ENCODE measurements at regions not wholly inside any gene's neighbourhood (a gene's known extent, or its start where the extent isn't known, plus 50 kb on each side); places are given as distances from the start of the nearest gene placed in this dataset.

DNA sequence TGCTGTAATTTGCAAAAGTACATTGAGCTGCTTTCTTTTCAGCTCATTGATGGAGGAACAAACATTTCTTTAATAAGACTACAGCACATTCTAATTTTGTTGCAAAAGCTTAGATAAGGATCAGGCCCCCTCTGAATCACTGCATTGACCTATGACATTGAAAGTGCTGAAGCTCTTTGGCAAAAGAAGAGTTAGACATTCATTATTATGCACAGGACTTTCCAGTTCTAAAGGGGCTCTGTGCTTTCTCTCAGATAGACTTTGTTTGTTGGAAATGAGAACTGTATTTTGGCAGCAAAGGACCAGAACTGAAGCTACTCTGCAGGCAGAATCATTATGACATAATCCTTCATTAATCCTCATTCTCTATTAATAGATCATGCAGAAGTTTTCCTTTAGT is 252.9 kb upstream of the SOX2 start:
- Histone ChIP-seq H3K36me3 (no peaks in the 10 kb centered on the region), H3K27me3 (ENCODE audit: insufficient read depth, low read depth, severe bottlenecking) (peaks cover 24% of the 10 kb centered on the region), H3K27ac (no peak overlapping the region), H3K4me3 (ENCODE audit: low read depth, low read length) (no peak overlapping the region), H3K9me3 (ENCODE audit: severe bottlenecking) (no peaks in the 10 kb centered on the region)
- no peak for DNase-seq
- TF ChIP-seq, protein P1, sequence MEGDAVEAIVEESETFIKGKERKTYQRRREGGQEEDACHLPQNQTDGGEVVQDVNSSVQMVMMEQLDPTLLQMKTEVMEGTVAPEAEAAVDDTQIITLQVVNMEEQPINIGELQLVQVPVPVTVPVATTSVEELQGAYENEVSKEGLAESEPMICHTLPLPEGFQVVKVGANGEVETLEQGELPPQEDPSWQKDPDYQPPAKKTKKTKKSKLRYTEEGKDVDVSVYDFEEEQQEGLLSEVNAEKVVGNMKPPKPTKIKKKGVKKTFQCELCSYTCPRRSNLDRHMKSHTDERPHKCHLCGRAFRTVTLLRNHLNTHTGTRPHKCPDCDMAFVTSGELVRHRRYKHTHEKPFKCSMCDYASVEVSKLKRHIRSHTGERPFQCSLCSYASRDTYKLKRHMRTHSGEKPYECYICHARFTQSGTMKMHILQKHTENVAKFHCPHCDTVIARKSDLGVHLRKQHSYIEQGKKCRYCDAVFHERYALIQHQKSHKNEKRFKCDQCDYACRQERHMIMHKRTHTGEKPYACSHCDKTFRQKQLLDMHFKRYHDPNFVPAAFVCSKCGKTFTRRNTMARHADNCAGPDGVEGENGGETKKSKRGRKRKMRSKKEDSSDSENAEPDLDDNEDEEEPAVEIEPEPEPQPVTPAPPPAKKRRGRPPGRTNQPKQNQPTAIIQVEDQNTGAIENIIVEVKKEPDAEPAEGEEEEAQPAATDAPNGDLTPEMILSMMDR (IDR thresholded peaks at IDR 0.05; ENCODE audit: low read depth, low read length), result no peak

GRCh38 chr3:181457756-181458155 is 254.0 kb upstream of the SOX2 start:
- no peak for DNase-seq
- Histone ChIP-seq H3K27me3 (ENCODE audit: insufficient read depth, low read depth, severe bottlenecking) (peaks cover 26% of the 10 kb centered on the region), H3K36me3 (no peaks in the 10 kb centered on the region), H3K27ac (no peak overlapping the region), H3K9me3 (ENCODE audit: severe bottlenecking) (no peaks in the 10 kb centered on the region), H3K4me3 (ENCODE audit: low read depth, low read length) (no peak overlapping the region)
- TF ChIP-seq, protein P1 (IDR thresholded peaks at IDR 0.05; ENCODE audit: low read depth, low read length), result no peak

GRCh38 chr3:181457190-181457589 is 254.5 kb upstream of the SOX2 start:
- DNase-seq, result no peak
- no peak overlapping the region for H3K27ac ChIP-seq

DNA sequence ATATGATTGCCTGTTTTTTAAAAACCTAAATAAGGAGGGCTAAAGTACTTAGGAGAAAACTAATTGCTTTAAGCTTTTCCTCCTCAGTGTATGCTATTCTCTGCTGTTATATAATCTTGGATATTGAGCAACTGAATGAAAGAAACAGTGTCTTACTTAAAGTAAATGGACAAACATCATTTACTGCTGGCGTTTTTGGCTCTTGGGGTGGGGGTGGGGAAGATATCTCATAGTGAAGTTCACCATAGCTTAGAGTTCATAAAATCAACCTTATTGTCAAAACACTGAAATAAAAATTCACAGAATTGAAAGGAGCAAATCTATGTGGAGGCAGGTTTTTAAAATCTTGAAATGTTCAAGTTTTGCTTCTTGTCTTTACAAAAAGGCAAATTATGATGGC is 256.4 kb upstream of the SOX2 start:
- TF ChIP-seq, protein P1 (IDR thresholded peaks at IDR 0.05; ENCODE audit: low read depth, low read length), result no peak
- no peaks in the 10 kb centered on the region for H3K36me3 ChIP-seq
- no peak for DNase-seq
- no peaks in the 10 kb centered on the region for H3K9me3 ChIP-seq (ENCODE audit: severe bottlenecking)
- H3K27me3 ChIP-seq (ENCODE audit: insufficient read depth, low read depth, severe bottlenecking), result peaks cover 16% of the 10 kb centered on the region
- no peak overlapping the region for H3K27ac ChIP-seq
- no peak overlapping the region for H3K4me3 ChIP-seq (ENCODE audit: low read depth, low read length)

More at GRCh38 chr3:181457190-181457589, 254.5 kb upstream of the SOX2 start:
- Histone ChIP-seq H3K4me3 (ENCODE audit: low read depth, low read length) (no peak overlapping the region), H3K36me3 (no peaks in the 10 kb centered on the region), H3K9me3 (ENCODE audit: severe bottlenecking) (no peaks in the 10 kb centered on the region), H3K27me3 (ENCODE audit: insufficient read depth, low read depth, severe bottlenecking) (peaks cover 21% of the 10 kb centered on the region)
- TF ChIP-seq, protein P1 (IDR thresholded peaks at IDR 0.05; ENCODE audit: low read depth, low read length), result no peak

- Histone ChIP-seq H3K27ac (no peak overlapping the region), H3K4me3 (ENCODE audit: low read depth, low read length) (no peak overlapping the region), H3K27me3 (ENCODE audit: insufficient read depth, low read depth, severe bottlenecking) (peaks cover 16% of the 10 kb centered on the region), H3K36me3 (no peaks in the 10 kb centered on the region), H3K9me3 (ENCODE audit: severe bottlenecking) (no peaks in the 10 kb centered on the region)
- TF ChIP-seq, protein P1 (IDR thresholded peaks at IDR 0.05; ENCODE audit: low read depth, low read length), result no peak
- DNase-seq, result no peak
Measured at GRCh38 chr3:181454451-181455027, 257.2 kb upstream of the SOX2 start.

- no peaks in the 10 kb centered on the region for H3K9me3 ChIP-seq (ENCODE audit: severe bottlenecking)
- peaks cover 3% of the 10 kb centered on the region for H3K27me3 ChIP-seq (ENCODE audit: insufficient read depth, low read depth, severe bottlenecking)
- no peaks in the 10 kb centered on the region for H3K36me3 ChIP-seq
- no peak for DNase-seq
- H3K4me3 ChIP-seq (ENCODE audit: low read depth, low read length), result no peak overlapping the region
- H3K27ac ChIP-seq, result no peak overlapping the region
- TF ChIP-seq, protein P1 (IDR thresholded peaks at IDR 0.05; ENCODE audit: low read depth, low read length), result no peak
Measured at GRCh38 chr3:181446741-181447140, 265.0 kb upstream of the SOX2 start.
